Activated gamma-delta T cell treated with anti-CD3 and anti-CD28 coated beads, Interleukin-2, amount 50 U/mL, for 16 hours (primary cell): ENCODE measurements at regions not wholly inside any gene's neighbourhood (a gene's known extent, or its start where the extent isn't known, plus 50 kb on each side); places are given as distances from the start of the nearest gene placed in this dataset.

Experiments used
- DNase-seq: peaks from one replicate; pipeline ENCODE4 v3.0.0-alpha.2; 2020; ENCODE audit warnings: low read depth

DNA sequence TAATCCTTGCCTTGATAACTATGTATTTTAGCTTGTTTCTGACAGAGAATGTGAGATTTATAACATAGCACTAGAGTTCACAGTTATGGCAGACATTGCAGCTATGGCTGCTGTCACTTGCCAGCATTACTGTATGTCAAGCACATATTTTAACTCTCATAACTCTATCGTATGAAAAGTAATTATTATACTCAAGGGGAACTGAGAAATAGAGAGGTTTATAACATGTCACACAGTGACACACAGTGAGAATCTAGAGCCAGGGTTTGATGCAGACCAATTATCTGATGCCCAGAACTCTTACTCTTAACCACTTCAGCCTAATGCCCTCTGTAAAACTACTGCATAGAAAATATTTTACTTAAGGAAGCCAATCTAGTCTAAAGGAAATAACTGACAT is 1012.4 kb downstream of the GRIK2 start:
- DNase-seq: no peak

DNA sequence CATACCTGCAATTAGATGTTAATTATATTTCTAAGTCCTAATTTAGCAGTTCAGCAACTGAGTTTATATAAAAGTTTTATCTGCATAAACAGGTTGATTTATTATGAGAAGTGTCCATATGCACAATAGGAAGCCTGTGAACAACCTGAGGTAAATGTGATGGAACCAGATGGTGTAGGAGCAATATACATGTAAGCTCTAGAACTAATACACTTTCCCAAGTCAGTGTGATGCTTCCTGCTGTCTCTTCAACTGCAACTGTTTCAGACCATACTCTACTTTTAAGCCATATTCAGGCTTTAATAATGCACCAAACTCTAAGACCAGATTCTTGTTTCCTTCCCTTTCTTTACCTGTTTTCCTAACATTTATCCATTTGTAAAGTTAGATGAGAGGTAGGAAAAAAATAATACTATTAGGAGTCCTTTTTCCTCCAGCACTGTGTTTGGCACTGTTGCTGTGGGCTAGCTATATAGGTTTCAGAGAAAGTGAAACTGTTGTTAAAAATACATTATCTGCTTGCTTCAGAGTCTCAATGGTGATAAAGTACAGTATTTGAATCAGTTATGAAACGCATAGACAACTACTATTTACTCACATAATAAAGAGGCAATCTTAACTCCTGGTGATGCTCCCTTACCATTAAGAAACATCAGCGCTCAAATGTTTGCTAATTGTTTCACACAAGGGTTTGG is 1009.3 kb downstream of the GRIK2 start:
- DNase-seq: no peak

DNA sequence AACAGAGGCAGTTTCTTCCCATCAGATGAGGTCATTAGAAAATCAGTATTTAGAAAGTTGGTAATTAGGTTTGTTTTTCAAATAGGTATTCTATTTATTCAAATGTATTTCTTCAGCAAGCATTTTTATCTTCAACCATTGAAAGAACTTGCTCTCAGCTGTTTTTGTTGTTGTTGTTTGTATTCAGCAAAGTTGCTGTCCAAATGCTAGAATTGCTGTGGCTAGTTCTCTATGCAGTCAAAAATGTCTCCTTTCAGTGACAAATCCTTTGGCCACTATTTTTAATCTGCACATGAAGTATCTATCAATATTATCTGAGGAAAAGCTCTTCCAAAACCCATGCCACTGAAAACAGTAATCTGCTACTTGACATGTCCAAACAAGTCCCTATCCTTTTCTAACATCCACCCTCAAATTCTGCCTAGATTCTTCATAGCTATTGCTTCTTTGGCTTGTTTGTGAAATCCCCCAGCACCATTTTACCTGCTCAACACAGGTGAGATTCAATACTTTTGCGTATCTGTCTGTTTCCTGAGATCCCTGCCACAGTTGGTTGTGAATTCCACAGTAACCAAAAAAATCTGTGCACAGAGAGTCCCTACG is 1005.4 kb downstream of the GRIK2 start:
- no peak for DNase-seq

- DNase-seq: no peak
Observed at GRCh38 chr6:102390541-102390940, 997.0 kb downstream of the GRIK2 start.

DNA sequence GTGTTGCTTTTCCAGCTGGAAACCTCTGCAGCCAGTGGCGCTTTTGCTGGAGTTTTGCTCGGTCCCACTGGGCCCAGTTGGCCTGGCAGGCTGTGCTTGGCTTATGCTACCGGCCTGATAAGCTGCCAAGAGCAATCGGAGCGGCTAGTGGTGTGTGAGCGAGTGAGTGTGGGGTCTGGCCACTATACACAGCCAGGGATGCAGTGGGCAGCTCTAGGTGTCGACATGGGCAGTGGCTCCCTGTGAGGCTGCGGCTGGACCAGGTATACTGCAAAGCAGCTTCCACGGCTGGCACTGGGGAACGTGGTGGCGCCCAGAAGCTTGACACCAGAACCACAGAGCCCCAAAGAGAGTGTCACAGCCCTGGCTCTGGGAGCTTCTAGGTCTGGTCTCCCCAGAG is 996.5 kb downstream of the GRIK2 start:
- no peak for DNase-seq

- DNase-seq: no peak
Observed at GRCh38 chr6:102387326-102388033, 994.0 kb downstream of the GRIK2 start.

- DNase-seq: no peak
Observed at GRCh38 chr6:102381203-102381602, 987.7 kb downstream of the GRIK2 start.

DNA sequence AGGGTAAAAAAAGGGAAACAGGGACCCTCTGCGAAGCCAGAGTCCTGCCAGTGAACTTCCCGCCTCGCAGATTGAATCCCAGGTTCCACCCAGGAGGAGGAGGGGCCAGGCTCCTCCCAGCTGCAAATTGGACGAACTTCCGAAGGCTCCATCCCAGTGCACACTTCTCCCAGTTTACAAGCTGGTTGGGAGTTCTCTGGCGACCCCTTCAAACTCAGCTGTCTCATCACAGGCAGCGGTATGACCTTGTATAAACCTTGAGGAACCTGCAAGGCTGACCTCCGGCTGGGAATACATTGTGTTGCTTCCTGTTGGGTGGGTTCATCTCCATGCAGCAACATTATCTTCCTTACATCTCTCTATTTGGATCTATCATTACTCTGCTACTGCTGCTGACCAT is 962.7 kb downstream of the GRIK2 start:
- no peak for DNase-seq

DNA sequence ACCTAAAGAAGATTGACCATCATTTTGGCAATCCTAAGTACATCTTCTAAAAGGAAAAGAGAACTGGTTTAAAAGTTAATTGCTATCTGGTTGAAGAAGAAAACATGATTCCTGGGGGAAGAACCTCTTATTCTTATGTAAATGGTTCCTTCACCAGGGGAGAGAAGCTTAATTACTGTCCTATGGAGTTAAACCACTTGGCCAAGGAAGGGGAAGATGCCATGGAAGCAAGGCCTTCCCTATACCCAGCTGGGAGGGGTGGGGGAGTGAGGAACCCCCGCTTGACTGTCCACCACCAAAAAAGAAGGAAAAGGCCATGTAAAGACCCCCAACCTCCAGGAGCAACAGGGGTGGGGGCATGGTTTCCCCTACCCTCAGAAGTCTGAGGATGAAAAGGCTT is 962.1 kb downstream of the GRIK2 start:
- no peak for DNase-seq

- no peak for DNase-seq
Observed at GRCh38 chr6:102352552-102352951, 959.0 kb downstream of the GRIK2 start.

GRCh38 chr6:102344769-102345168 is 951.3 kb downstream of the GRIK2 start:
- no peak for DNase-seq

DNA sequence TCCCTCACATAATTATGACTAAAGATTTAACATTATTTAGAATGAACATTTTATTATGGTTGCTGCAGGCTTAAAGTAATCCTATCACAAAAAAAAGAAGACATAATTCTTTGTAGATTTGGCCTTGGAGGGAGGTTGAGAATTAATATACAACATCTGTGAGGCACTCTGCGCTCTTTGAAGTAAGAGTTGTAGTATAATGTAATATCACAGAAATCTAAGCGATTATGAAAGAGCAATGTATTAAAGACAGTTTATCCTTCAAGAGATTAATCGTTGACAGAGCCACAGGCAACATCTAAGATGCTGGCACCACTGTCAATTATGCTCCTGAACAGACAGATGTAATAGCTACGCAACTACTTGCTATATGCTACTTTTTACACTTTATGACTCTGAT is 946.8 kb downstream of the GRIK2 start:
- DNase-seq: no peak

DNA sequence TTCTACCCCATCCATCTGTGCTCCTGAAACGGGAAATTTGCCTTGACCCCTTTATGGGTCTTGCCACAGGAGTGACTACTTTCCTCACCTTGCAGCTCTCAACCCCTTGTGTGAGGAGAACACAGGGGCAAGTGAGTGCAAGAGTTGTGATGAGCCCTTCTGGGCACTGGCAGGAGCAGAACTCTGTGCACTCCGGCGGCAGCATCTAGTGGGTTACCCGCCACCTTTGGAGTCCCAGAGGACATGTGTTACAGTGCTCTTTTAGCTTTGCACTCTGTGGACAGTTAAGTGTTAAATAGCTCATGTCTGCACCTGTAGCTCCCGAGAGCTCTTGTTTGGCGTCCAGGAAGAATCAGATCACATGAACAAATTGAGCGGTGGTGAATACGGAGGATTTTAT is 940.2 kb downstream of the GRIK2 start:
- DNase-seq: no peak

DNA sequence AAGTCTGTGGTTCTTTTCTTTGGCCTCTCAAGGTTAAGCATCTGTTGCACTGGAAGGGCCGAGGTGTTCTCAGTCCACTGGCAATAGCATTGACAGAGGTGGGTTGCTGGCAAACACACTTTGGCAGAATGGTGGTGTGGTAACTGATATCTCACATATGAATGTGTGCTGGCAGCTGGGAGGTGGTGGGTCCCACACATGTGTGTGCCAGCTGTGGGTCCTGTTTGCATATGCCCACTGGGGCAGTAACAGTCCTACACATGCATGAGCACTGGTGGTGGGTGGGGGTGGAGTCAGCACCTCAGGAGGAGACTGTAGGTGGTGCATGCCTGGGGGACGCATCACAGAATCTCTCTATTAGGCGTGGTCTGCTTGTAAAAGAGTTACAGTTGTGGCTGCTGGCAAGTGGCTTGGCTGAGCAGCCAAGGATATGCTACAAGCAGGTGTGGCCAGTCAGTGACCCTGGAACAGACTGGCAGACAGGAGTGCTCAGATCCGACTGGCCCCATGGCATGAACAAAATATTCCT is 934.3 kb downstream of the GRIK2 start:
- DNase-seq: no peak

- no peak for DNase-seq
Observed at GRCh38 chr6:102313699-102314098, 920.2 kb downstream of the GRIK2 start.

- DNase-seq: no peak
Observed at GRCh38 chr6:102309700-102310099, 916.2 kb downstream of the GRIK2 start.

GRCh38 chr6:102300350-102300749 is 906.8 kb downstream of the GRIK2 start:
- no peak for DNase-seq

DNA sequence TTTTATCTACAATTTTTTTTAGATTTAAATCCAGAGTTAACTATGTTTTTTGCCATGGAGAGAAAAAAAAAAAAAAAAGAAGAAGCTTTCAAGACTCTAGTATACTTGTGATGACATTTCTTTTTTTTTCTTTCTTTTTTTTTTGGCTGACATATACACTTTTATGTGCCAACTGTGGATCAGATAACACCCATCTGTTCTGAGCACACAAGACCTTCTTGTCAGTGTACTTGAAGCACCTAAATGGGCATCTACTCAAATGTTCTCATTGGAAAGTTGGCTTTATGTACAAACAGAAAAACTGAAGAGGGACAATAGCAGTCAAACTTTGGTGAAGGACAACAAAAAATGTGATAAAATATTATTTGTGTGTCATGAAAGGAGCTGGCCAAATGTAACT is 904.5 kb downstream of the GRIK2 start:
- DNase-seq: no peak
